IMR-90 (cell line): ENCODE measurements at regions not wholly inside any gene's neighbourhood (a gene's known extent, or its start where the extent isn't known, plus 50 kb on each side); places are given as distances from the start of the nearest gene placed in this dataset.

ENCODE experiments used
- ATAC-seq: fragments of 200-7000 bp; cut with Tn5 transposase; 2 replicates; pipeline ENCODE4 v1.9.1; 2020; ENCODE audit warnings: low read depth, mild to moderate bottlenecking, moderate library complexity
- BruUV-seq: library from RNA; stranded (reverse); fragments of 400-500 nt; replicated peaks from 2 replicates; lab custom pipeline; 2021; lab: Mats Ljungman, UMichigan
- CTCF ChIA-PET: fragments of 300-600 bp; formaldehyde crosslinking; extraction: SDS; loops from one replicate; lab custom pipeline; 2021; ENCODE audit warnings: antibody characterized with exemption; lab: Yijun Ruan, JAX
- POLR2A ChIA-PET: fragments of 300-600 bp; sonication (Branson Sonifier 250); formaldehyde crosslinking; loops from one replicate; lab custom pipeline; 2022; ENCODE audit warnings: antibody characterized with exemption; ENCODE audit not compliant: unreplicated experiment; lab: Charles Lee
- DNase-seq: peaks from one replicate; pipeline ENCODE4 v3.0.0; 2013
- H2AFZ ChIP-seq: replicated peaks from 2 replicates; pipeline ENCODE3; 2013; ENCODE audit warnings: low read length, mild to moderate bottlenecking; ENCODE audit not compliant: poor library complexity
- H2AK5ac ChIP-seq: 2 replicates; pipeline ENCODE4 v1.6.1; 2013; ENCODE audit warnings: low read depth, low read length, inconsistent platforms
- H2AK9ac ChIP-seq: replicated peaks from 2 replicates; pipeline ENCODE3; 2013; ENCODE audit warnings: mild to moderate bottlenecking, low read depth, low read length, moderate library complexity; ENCODE audit not compliant: poor library complexity
- H2BK120ac ChIP-seq: 2 replicates; pipeline ENCODE4 v1.6.1; 2013; ENCODE audit warnings: low read depth, low read length, inconsistent platforms
- H2BK15ac ChIP-seq: 3 replicates; pipeline ENCODE4 v1.6.1; 2013; ENCODE audit warnings: low read depth, low read length, inconsistent platforms
- H2BK20ac ChIP-seq: 2 replicates; pipeline ENCODE4 v1.6.1; 2013; ENCODE audit warnings: low read depth, mild to moderate bottlenecking, inconsistent platforms, low read length, moderate library complexity
- H2BK5ac ChIP-seq: 2 replicates; pipeline ENCODE4 v1.6.1; 2013; ENCODE audit warnings: mild to moderate bottlenecking, low read depth, low read length, inconsistent platforms; ENCODE audit not compliant: poor library complexity, severe bottlenecking
- H3K14ac ChIP-seq: replicated peaks from 2 replicates; pipeline ENCODE4 v1.6.1; 2013; ENCODE audit warnings: low read depth, low read length, inconsistent platforms
- H3K18ac ChIP-seq: 2 replicates; pipeline ENCODE4 v1.6.1; 2013; ENCODE audit warnings: low read depth, low read length, control low read depth
- H3K23ac ChIP-seq: 2 replicates; pipeline ENCODE4 v1.6.1; 2013; ENCODE audit warnings: low read depth, low read length, inconsistent platforms
- H3K27ac ChIP-seq: 2 replicates; pipeline ENCODE4 v1.5.1; 2013; ENCODE audit warnings: mild to moderate bottlenecking, control low read depth, low read length; ENCODE audit not compliant: insufficient read depth
- H3K27me3 ChIP-seq: 2 replicates; pipeline ENCODE4 v1.6.1; 2013; ENCODE audit warnings: low read length; ENCODE audit not compliant: control insufficient read depth, insufficient read depth
- H3K36me3 ChIP-seq: 2 replicates; pipeline ENCODE4 v1.6.1; 2013; ENCODE audit warnings: low read length, mixed read lengths; ENCODE audit not compliant: control insufficient read depth, insufficient read depth
- H3K4ac ChIP-seq: 2 replicates; pipeline ENCODE4 v1.6.1; 2013; ENCODE audit warnings: low read depth, low read length, inconsistent platforms
- H3K4me1 ChIP-seq: 2 replicates; pipeline ENCODE4 v1.6.1; 2013; ENCODE audit warnings: low read length, mixed read lengths; ENCODE audit not compliant: control insufficient read depth, insufficient read depth
- H3K4me2 ChIP-seq: 2 replicates; pipeline ENCODE4 v1.6.1; 2013; ENCODE audit warnings: low read depth, mild to moderate bottlenecking, control low read depth, low read length, moderate library complexity
- H3K4me3 ChIP-seq: 2 replicates; pipeline ENCODE4 v1.5.1; 2013; ENCODE audit warnings: low read depth, mild to moderate bottlenecking, control low read depth, low read length, moderate library complexity; ENCODE audit not compliant: insufficient read depth
- H3K56ac ChIP-seq: 2 replicates; pipeline ENCODE4 v1.6.1; 2013; ENCODE audit warnings: low read length, inconsistent platforms; ENCODE audit not compliant: insufficient read depth; ENCODE audit errors: extremely low read depth
- H3K79me1 ChIP-seq, 2 experiments: 2 replicates each; pipeline ENCODE4 v1.6.1; 2013; ENCODE audit warnings: low read length in 2 of 2, inconsistent platforms in 1 of 2, low read depth in 1 of 2
- H3K9ac ChIP-seq: 2 replicates; pipeline ENCODE4 v1.6.1; 2013; ENCODE audit warnings: low read depth, low read length, control low read depth
- H3K9me1 ChIP-seq: 2 replicates; pipeline ENCODE4 v1.6.1; 2013; ENCODE audit warnings: low read length, inconsistent platforms; ENCODE audit not compliant: insufficient read depth
- H3K9me3 ChIP-seq: 2 replicates; pipeline ENCODE4 v1.6.1; 2013; ENCODE audit warnings: low read length; ENCODE audit not compliant: control insufficient read depth, insufficient read depth
- H4K20me1 ChIP-seq: 2 replicates; pipeline ENCODE4 v1.6.1; 2013; ENCODE audit warnings: low read length, inconsistent platforms; ENCODE audit not compliant: insufficient read depth
- H4K5ac ChIP-seq: 2 replicates; pipeline ENCODE4 v1.6.1; 2013; ENCODE audit warnings: mild to moderate bottlenecking, low read depth, low read length, control low read depth
- H4K8ac ChIP-seq, 2 experiments: 2 replicates each; pipeline ENCODE4 v1.6.1; 2013; ENCODE audit warnings: low read depth in 2 of 2, low read length in 2 of 2, control low read depth in 1 of 2, inconsistent platforms in 1 of 2
- H4K91ac ChIP-seq: 2 replicates; pipeline ENCODE4 v1.6.1; 2013; ENCODE audit warnings: low read depth, low read length, inconsistent platforms; ENCODE audit not compliant: insufficient read depth
- MAFK ChIP-seq: IDR thresholded peaks from 2 replicates; pipeline ENCODE4 v1.6.1; 2012; ENCODE audit warnings: low read depth, low read length, improper control_type of control experiment
- NFE2L2 ChIP-seq: fragments of 150-350 bp; IDR thresholded peaks from 2 replicates; pipeline ENCODE4 v1.6.1; 2016; ENCODE audit warnings: low read depth, mild to moderate bottlenecking, low read length
- WGBS, 2 experiments: methylation state at CpG; one replicate each; pipeline versions ENCODE4 v1.1.5 to v1.1.7; 2013; ENCODE audit warnings: missing lambda C conversion rate in 2 of 2; ENCODE audit not compliant: insufficient read length in 1 of 2; ENCODE audit errors: extremely low coverage in 2 of 2; 5-methylcytosine and 5-hydroxymethylcytosine counted together
- dilution Hi-C: fragments of 300-500 bp; cut with HindIII; formaldehyde crosslinking; loops from one replicate; pipeline ENCODE4 v1.14.3; 2018; ENCODE audit warnings: low sequenced_read_pairs; ENCODE audit not compliant: unreplicated experiment
- in situ Hi-C: fragments of 300-500 bp; cut with MboI; formaldehyde crosslinking; loops from 3 replicates; pipeline ENCODE4 v1.14.3; 2019; ENCODE audit warnings: low sequenced_read_pairs, inconsistent platforms, mixed read lengths
- intact Hi-C: fragments of 100-400 bp; cut with micrococcal nuclease; formaldehyde crosslinking; loops from 2 replicates; pipeline ENCODE4 v1.10.0; 2022

GRCh38 chr15:88312941-88313579 lies 56.5 kb upstream of the NTRK3 start:
- no peak overlapping the region for H3K18ac ChIP-seq
- in situ Hi-C loops: no loop called here
- no peak overlapping the region for H3K14ac ChIP-seq
- H2AK5ac ChIP-seq: no peak overlapping the region
- POLR2A ChIA-PET: no interaction called here
- no peak overlapping the region for H3K23ac ChIP-seq
- TF ChIP-seq MAFK (0 out of 2 replicates have a peak, but pooled peaks have one; percentile 37), NFE2L2 (no peak)
- H4K91ac ChIP-seq: no peak overlapping the region
- H3K4ac ChIP-seq: no peak overlapping the region
- no peak overlapping the region for H3K4me2 ChIP-seq
- H4K20me1 ChIP-seq: no peaks in the 10 kb centered on the region
- no peak overlapping the region for H2BK5ac ChIP-seq
- dilution Hi-C loops: no loop called here
- peak overlapping the region; percentile 51 for H2AFZ ChIP-seq
- intact Hi-C loops: no loop called here
- no peak overlapping the region for H2AK9ac ChIP-seq
- H4K8ac ChIP-seq: no peak overlapping the region
- no peak overlapping the region for H4K5ac ChIP-seq
- H3K27ac ChIP-seq: no peak overlapping the region
- WGBS, 2 experiments: no CpG with 5 or more reads among the region's 7 CpGs
- no peak overlapping the region for H2BK20ac ChIP-seq
- CTCF ChIA-PET: no interaction called here
- H3K9ac ChIP-seq: no peak overlapping the region
- H3K9me1 ChIP-seq: no peaks in the 10 kb centered on the region
- H3K56ac ChIP-seq: no peak overlapping the region
- no peak for DNase-seq
- no peaks in the 10 kb centered on the region for H3K9me3 ChIP-seq
- no peaks in the 10 kb centered on the region for H3K4me1 ChIP-seq
- no peaks in the 10 kb centered on the region for H3K36me3 ChIP-seq
- ATAC-seq: no peak
- no peaks in the 10 kb centered on the region for H3K27me3 ChIP-seq
- H2BK120ac ChIP-seq: no peak overlapping the region
- BruUV-seq: no TSS peak
- no peak overlapping the region for H2BK15ac ChIP-seq
- no peak overlapping the region for H3K4me3 ChIP-seq
- no peaks in the 10 kb centered on the region for H3K79me1 ChIP-seq
